Type B pancreatic cell (in vitro differentiated cells): ENCODE measurements at regions not wholly inside any gene's neighbourhood (a gene's known extent, or its start where the extent isn't known, plus 50 kb on each side); places are given as distances from the start of the nearest gene placed in this dataset.

ENCODE experiments used
- DNase-seq: peaks from one replicate; pipeline ENCODE4 v3.0.0; 2021; ENCODE audit warnings: mixed read lengths; ENCODE audit not compliant: unreplicated experiment; ENCODE audit errors: extremely low spot score
- H3K27ac Mint-ChIP-seq: 2 replicates; pipeline ENCODE4 v1.8.0; 2021; ENCODE audit warnings: mild to moderate bottlenecking, mixed read lengths
- H3K27me3 Mint-ChIP-seq: 2 replicates; pipeline ENCODE4 v1.8.0; 2021; ENCODE audit warnings: mixed read lengths
- H3K36me3 Mint-ChIP-seq: 2 replicates; pipeline ENCODE4 v1.8.0; 2021; ENCODE audit warnings: mixed read lengths
- H3K4me1 Mint-ChIP-seq: one replicate; pipeline ENCODE4 v1.8.0; 2021; ENCODE audit warnings: mixed read lengths; ENCODE audit not compliant: unreplicated experiment
- H3K4me3 Mint-ChIP-seq: 2 replicates; pipeline ENCODE4 v1.8.0; 2021; ENCODE audit warnings: mild to moderate bottlenecking, mixed read lengths
- H3K9me3 Mint-ChIP-seq: 2 replicates; pipeline ENCODE4 v1.8.0; 2021; ENCODE audit warnings: mixed read lengths
- CTCF ChIP-seq: fragments of 200-600 bp; sonication (generic); conservative IDR thresholded peaks from 2 replicates; pipeline ENCODE4 v1.5.0; 2021; ENCODE audit warnings: antibody characterized with exemption, mild to moderate bottlenecking

GRCh38 chr5:89137148-89137547, 254.2 kb upstream of the MEF2C start:
- DNase-seq: no peak
- no peak for TF ChIP-seq CTCF
- Mint-ChIP-seq H3K27ac (no peak overlapping the region), H3K4me3 (no peak overlapping the region), H3K9me3 (peaks cover 6% of the 10 kb centered on the region), H3K27me3 (no peaks in the 10 kb centered on the region), H3K4me1 (no peaks in the 10 kb centered on the region), H3K36me3 (no peaks in the 10 kb centered on the region)

- no peak overlapping the region for H3K27ac Mint-ChIP-seq
- H3K4me3 Mint-ChIP-seq: no peak overlapping the region
- no peak for TF ChIP-seq CTCF
- H3K27me3 Mint-ChIP-seq: no peaks in the 10 kb centered on the region
- H3K9me3 Mint-ChIP-seq: peaks cover 3% of the 10 kb centered on the region
- H3K36me3 Mint-ChIP-seq: no peaks in the 10 kb centered on the region
- DNase-seq: no peak
- no peaks in the 10 kb centered on the region for H3K4me1 Mint-ChIP-seq
These were observed 251.0 kb upstream of the MEF2C start for GRCh38 chr5:89133975-89134374.

GRCh38 chr5:89133129-89133528, 250.1 kb upstream of the MEF2C start:
- Mint-ChIP-seq H3K4me1 (no peaks in the 10 kb centered on the region), H3K27me3 (peaks cover 4% of the 10 kb centered on the region), H3K27ac (no peak overlapping the region), H3K9me3 (no peaks in the 10 kb centered on the region), H3K36me3 (no peaks in the 10 kb centered on the region), H3K4me3 (no peak overlapping the region)
- no peak for TF ChIP-seq CTCF
- no peak for DNase-seq

GRCh38 chr5:89130851-89131250, 247.9 kb upstream of the MEF2C start:
- H3K4me3 Mint-ChIP-seq: no peak overlapping the region
- no peaks in the 10 kb centered on the region for H3K9me3 Mint-ChIP-seq
- no peak for TF ChIP-seq CTCF
- H3K27me3 Mint-ChIP-seq: peaks cover 4% of the 10 kb centered on the region
- H3K36me3 Mint-ChIP-seq: no peaks in the 10 kb centered on the region
- DNase-seq: no peak
- H3K4me1 Mint-ChIP-seq: no peaks in the 10 kb centered on the region
- H3K27ac Mint-ChIP-seq: no peak overlapping the region

- DNase-seq: no peak
- no peaks in the 10 kb centered on the region for H3K9me3 Mint-ChIP-seq
- H3K4me3 Mint-ChIP-seq: no peak overlapping the region
- H3K27me3 Mint-ChIP-seq: peaks cover 4% of the 10 kb centered on the region
- H3K27ac Mint-ChIP-seq: no peak overlapping the region
- H3K4me1 Mint-ChIP-seq: no peaks in the 10 kb centered on the region
- H3K36me3 Mint-ChIP-seq: no peaks in the 10 kb centered on the region
- TF ChIP-seq CTCF: no peak
These were observed 247.0 kb upstream of the MEF2C start for GRCh38 chr5:89129941-89130340.
